Neural crest cell (in vitro differentiated cells): ENCODE measurements at regions not wholly inside any gene's neighbourhood (a gene's known extent, or its start where the extent isn't known, plus 50 kb on each side); places are given as distances from the start of the nearest gene placed in this dataset.
A peak's percentile ranks its signal among the peaks of the same experiment; 100 is the strongest.

Source experiments
- DNase-seq: peaks from one replicate; pipeline ENCODE4 v3.0.0; 2021; ENCODE audit warnings: low read depth, mixed read lengths, low spot score
- H3K27ac Mint-ChIP-seq: one replicate; pipeline ENCODE4 v1.8.0; 2021; ENCODE audit warnings: mild to moderate bottlenecking, mixed read lengths; ENCODE audit not compliant: unreplicated experiment
- H3K27me3 Mint-ChIP-seq: 2 replicates; pipeline ENCODE4 v1.8.0; 2021; ENCODE audit warnings: low read depth, mild to moderate bottlenecking, mixed read lengths
- H3K36me3 Mint-ChIP-seq: 2 replicates; pipeline ENCODE4 v1.8.0; 2021; ENCODE audit warnings: low read depth, mild to moderate bottlenecking, mixed read lengths
- H3K4me1 Mint-ChIP-seq: 2 replicates; pipeline ENCODE4 v1.8.0; 2021; ENCODE audit warnings: mixed read lengths
- H3K4me3 Mint-ChIP-seq: one replicate; pipeline ENCODE4 v1.8.0; 2021; ENCODE audit warnings: mild to moderate bottlenecking, mixed read lengths
- H3K9me3 Mint-ChIP-seq: 2 replicates; pipeline ENCODE4 v1.8.0; 2021; ENCODE audit warnings: mixed read lengths
- TF ChIP-seq, protein P1 (sequence below): fragments of 200-600 bp; sonication (generic); conservative IDR thresholded peaks from 2 replicates; pipeline ENCODE4 v1.5.0; 2021; ENCODE audit warnings: antibody characterized with exemption, mild to moderate bottlenecking

DNA sequence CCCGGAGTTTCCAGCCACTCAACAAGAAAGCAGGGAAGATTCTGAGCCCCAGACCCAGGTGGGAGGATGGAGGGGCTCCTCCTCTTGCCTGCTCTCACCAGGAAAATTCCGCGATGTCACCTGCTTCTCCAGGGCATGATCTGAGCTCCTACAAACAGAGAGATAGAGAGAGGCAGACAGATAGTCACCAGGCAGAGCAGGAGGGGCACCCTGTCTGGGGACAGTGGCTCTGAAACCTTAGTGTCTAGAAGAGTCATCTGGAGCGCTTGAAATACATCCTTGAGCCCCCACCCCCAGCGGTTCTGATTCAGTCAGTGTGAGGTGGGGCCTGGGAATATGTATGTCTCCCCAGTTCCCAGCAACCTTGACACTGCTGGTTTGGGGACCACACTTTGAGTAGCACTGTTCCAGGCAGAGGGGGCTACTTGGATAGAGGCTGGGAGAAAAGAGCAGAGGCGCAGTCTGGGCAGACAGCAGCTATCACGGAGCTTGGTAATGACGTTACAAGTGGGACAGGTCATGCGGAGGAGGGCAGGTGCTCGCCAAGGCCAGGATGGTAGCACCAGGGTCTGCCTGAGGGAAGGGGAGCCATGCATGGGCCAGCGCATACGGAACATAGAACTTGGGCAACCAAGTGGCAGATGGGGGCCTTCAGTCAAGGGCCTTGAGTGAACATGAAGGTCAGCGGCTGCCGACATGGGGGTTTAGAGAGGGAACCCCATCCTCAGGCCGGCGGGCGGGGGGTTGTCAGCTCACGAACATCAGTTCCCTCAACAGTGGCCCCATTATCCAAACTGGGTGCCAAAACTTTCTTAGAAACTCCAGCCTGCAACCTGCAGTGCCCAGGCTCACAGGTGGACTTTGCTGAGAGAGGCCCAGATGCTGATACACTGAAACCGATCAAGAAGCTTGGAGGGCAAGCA is 60.9 kb upstream of the MYEOV start:
- no peak overlapping the region for H3K27ac Mint-ChIP-seq
- H3K9me3 Mint-ChIP-seq, result no peaks in the 10 kb centered on the region
- TF ChIP-seq, protein P1, sequence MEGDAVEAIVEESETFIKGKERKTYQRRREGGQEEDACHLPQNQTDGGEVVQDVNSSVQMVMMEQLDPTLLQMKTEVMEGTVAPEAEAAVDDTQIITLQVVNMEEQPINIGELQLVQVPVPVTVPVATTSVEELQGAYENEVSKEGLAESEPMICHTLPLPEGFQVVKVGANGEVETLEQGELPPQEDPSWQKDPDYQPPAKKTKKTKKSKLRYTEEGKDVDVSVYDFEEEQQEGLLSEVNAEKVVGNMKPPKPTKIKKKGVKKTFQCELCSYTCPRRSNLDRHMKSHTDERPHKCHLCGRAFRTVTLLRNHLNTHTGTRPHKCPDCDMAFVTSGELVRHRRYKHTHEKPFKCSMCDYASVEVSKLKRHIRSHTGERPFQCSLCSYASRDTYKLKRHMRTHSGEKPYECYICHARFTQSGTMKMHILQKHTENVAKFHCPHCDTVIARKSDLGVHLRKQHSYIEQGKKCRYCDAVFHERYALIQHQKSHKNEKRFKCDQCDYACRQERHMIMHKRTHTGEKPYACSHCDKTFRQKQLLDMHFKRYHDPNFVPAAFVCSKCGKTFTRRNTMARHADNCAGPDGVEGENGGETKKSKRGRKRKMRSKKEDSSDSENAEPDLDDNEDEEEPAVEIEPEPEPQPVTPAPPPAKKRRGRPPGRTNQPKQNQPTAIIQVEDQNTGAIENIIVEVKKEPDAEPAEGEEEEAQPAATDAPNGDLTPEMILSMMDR, result no peak
- H3K4me3 Mint-ChIP-seq, result no peak overlapping the region
- no peaks in the 10 kb centered on the region for H3K27me3 Mint-ChIP-seq
- H3K36me3 Mint-ChIP-seq, result no peaks in the 10 kb centered on the region
- no peak for DNase-seq
- peaks cover 17% of the 10 kb centered on the region for H3K4me1 Mint-ChIP-seq

DNA sequence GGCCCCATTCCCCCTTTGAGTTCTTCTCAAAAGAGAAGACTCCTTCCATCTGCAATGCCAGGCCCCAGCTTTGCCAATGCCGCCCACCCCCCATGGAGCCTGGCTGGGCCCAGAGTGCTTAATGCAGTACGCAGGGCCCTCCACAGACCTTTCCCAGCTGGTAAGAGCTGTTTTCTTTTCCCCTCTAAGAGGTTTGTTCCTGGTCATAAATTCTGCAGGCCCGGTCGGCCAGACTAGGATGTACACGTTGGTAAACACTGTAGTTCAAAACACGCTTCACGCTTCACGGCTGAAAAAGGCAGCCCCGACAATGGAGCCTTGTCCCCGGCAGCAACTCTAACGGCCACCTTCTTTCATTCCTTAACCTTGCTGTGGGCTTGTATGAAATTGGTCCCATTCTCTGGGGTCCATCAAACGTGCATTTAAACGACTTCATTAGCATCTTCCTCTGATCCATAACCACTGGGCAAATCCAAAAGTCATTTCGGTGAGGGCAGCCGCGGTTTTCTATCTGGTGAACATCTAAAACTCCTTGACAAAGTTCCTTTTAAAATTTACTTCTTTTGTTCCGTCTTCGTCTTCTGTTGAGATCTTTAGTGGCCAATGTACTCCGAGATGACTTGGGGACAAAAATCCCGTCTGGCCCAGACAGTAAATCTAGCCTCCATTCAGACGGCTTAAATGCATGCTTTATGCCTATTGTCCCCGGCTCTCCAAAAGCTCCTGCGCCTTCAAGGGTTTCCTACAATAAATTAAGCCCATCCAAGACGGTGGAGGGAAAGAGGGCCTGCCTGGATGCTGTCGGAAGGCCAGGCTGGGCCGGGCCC is 60.0 kb upstream of the MYEOV start:
- DNase-seq, result no peak
- H3K4me3 Mint-ChIP-seq, result no peak overlapping the region
- H3K36me3 Mint-ChIP-seq, result no peaks in the 10 kb centered on the region
- H3K9me3 Mint-ChIP-seq, result no peaks in the 10 kb centered on the region
- H3K4me1 Mint-ChIP-seq, result peaks cover 21% of the 10 kb centered on the region
- peaks cover 3% of the 10 kb centered on the region for H3K27me3 Mint-ChIP-seq
- H3K27ac Mint-ChIP-seq, result peak overlapping the region; percentile 37
- TF ChIP-seq, protein P1, result no peak

DNA sequence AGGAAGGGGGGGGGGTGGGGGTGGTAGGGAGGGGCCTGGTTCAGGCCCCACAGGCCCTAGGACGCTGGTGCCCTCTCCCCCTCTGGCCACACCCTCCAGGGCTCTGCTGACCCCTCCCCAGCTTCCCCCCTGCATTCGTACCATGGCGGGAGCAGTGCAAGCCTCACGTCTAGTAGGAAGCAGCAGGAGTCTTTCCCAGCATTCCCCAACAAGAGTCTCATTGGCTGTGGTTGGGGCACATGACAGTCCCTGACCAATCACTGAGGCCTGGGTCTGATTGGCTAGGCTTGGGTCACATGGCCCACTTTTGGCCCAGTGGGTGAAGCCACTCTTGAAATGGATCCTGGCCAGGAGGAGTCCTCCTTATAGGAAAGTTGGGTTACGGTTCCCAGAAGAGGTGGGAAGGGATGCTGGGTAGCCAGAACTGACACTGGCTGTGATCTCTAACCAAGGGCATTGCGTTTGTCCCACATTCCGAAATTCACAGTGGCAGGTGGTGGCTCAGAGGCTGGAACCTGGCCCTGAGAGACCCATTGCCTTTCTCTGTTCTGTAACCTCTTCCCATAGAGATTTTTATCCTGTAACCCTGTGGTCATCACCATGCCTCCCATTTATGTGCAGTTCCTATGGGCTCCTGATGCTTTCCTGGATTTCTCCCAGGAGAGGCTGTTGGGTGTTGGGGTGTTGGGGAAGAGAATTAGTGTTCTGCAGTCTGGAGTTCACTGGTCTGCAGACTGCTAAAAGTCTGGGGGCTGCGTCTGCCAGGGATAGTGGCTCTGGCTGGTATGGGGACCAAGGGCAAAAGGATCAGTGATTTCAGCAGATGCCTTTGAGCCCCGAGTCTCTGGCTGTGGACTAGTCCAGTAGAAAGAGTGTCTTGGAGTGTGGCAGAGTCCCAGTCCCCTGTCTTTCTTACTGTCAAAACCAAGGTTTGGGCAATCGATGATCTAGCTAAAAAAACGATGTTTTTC is 58.9 kb upstream of the MYEOV start:
- Mint-ChIP-seq H3K36me3 (no peaks in the 10 kb centered on the region), H3K4me3 (no peak overlapping the region), H3K27me3 (peaks cover 3% of the 10 kb centered on the region), H3K4me1 (peaks cover 22% of the 10 kb centered on the region), H3K27ac (no peak overlapping the region), H3K9me3 (no peaks in the 10 kb centered on the region)
- DNase-seq, result no peak
- TF ChIP-seq, protein P1, result no peak

DNA sequence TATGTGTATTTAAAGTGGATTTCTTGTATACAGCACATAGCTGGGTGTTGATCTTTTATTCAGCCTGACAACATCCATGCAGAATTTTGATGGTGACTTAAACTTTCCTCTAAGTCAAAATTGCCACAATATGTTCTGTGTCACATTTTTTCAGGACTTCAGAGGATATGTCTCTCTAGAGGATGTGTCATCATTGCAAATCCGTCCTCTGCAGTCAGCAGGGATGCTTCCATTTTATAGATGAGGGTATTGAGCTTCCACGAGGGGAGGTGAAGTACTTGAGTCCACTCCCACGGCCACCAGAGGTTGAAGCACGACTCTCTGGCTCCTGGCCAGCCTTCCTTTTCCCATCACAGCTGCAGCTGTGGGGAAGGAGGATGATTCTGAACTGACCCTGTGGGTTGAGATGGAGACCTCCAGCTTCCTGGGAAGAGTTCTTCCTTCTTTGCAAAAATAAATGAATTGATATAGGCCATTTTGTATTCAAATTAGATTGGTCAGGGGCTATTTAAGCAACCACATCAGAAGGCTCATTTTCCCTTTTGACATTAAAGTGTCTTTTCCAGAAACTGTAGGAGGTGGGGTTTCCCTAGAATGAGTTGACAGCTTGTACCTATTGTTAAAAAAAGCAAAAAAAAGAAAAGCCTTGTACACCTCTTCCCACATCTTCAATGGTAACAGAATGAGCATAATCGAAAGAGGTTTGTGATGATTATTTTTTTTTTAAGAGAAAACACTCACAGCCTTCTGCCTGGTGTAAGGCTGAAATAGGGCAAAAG is 55.2 kb upstream of the MYEOV start:
- H3K9me3 Mint-ChIP-seq, result peaks cover 3% of the 10 kb centered on the region
- peaks cover 19% of the 10 kb centered on the region for H3K4me1 Mint-ChIP-seq
- TF ChIP-seq, protein P1, result no peak
- H3K27ac Mint-ChIP-seq, result no peak overlapping the region
- H3K36me3 Mint-ChIP-seq, result no peaks in the 10 kb centered on the region
- no peak for DNase-seq
- no peak overlapping the region for H3K4me3 Mint-ChIP-seq
- H3K27me3 Mint-ChIP-seq, result peaks cover 3% of the 10 kb centered on the region
